GM13976 (cell line): ENCODE measurements at regions not wholly inside any gene's neighbourhood (a gene's known extent, or its start where the extent isn't known, plus 50 kb on each side); places are given as distances from the start of the nearest gene placed in this dataset.
A peak's percentile ranks its signal among the peaks of the same experiment; 100 is the strongest.

Source experiments
- DNase-seq: peaks from one replicate; pipeline ENCODE4 v3.0.0; 2012; ENCODE audit warnings: low spot score
- CTCF ChIP-seq: IDR thresholded peaks from 2 replicates; pipeline ENCODE4 v1.5.1; 2012; ENCODE audit warnings: borderline replicate concordance, mild to moderate bottlenecking; ENCODE audit not compliant: insufficient read depth; ENCODE audit errors: extremely low read depth, missing control alignments, control extremely low read depth
- in situ Hi-C: fragments of 300-500 bp; cut with MboI; formaldehyde crosslinking; loops from one replicate; pipeline ENCODE4 v1.12.0; 2022; ENCODE audit warnings: low sequenced_read_pairs, mixed read lengths, inconsistent platforms; ENCODE audit not compliant: unreplicated experiment

GRCh38 chr12:46916796-46917419, 91.1 kb upstream of the SLC38A4 start:
- no peak for DNase-seq
- in situ Hi-C loops = no loop called here
- TF ChIP-seq CTCF = no peak

GRCh38 chr12:46917821-46918220, 92.0 kb upstream of the SLC38A4 start:
- no peak for DNase-seq
- in situ Hi-C loops = no loop called here
- no peak for TF ChIP-seq CTCF

- no peak for TF ChIP-seq CTCF
- in situ Hi-C loops = no loop called here
Observed at GRCh38 chr12:46918631-46919030, 92.8 kb upstream of the SLC38A4 start.

GRCh38 chr12:46919666-46920400, 94.0 kb upstream of the SLC38A4 start:
- in situ Hi-C loops = no loop called here

More at GRCh38 chr12:46918631-46919030, 92.8 kb upstream of the SLC38A4 start:
- DNase-seq = no peak

GRCh38 chr12:46920499-46920898, 94.7 kb upstream of the SLC38A4 start:
- DNase-seq = peak; percentile 31
- TF ChIP-seq CTCF = no peak
- in situ Hi-C loops = no loop called here

More at GRCh38 chr12:46919666-46920400, 94.0 kb upstream of the SLC38A4 start:
- DNase-seq = no peak
- no peak for TF ChIP-seq CTCF

- no peak for TF ChIP-seq CTCF
- in situ Hi-C loops = no loop called here
- DNase-seq = no peak
Observed at GRCh38 chr12:46921048-46921763, 95.4 kb upstream of the SLC38A4 start.
